ENCODE measurements at regions not wholly inside any gene's neighbourhood (a gene's known extent, or its start where the extent isn't known, plus 50 kb on each side); places are given as distances from the start of the nearest gene placed in this dataset.

DNA sequence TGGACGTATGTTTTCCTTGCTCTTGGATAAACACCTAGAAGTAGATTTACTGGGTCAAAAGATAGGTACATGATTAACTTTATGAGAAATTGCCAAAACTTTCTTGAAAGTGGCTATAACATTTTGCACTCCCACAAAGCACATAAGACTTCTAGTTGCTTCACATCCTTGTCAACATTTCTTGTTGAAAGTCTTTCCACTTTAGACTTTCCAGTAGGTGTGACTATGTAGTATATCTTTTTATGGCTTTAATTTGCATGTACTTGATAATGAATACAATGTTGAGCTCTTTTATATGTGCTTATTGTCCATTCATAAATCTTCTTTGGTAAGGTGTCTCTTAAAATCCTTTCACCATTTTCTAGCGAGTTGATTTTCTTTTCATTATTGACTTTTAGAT is 241.2 kb upstream of the RPL38 start:
- no peak for ATAC-seq (ENCODE audit: low read depth)
- H3K9me3 ChIP-seq (ENCODE audit: control extremely low read depth in 1 of 3, control insufficient read depth in 2 of 3, insufficient read depth in 1 of 3, low read length in 2 of 3) = peaks cover 0 to 9% (median 4%) of the 10 kb centered on the region in 3 donors
- WGBS (ENCODE audit: insufficient coverage) = no CpG with 5 or more reads among the region's 2 CpGs
- POLR2A ChIA-PET = no interaction called here
- no peak overlapping the region for H3K27ac ChIP-seq (ENCODE audit: low read length in 2 of 2)
- no peaks in the 10 kb centered on the region for H3K4me1 ChIP-seq (ENCODE audit: control insufficient read depth in 2 of 2, insufficient read depth in 2 of 2, low read length in 2 of 2)
- TF ChIP-seq, protein P1, sequence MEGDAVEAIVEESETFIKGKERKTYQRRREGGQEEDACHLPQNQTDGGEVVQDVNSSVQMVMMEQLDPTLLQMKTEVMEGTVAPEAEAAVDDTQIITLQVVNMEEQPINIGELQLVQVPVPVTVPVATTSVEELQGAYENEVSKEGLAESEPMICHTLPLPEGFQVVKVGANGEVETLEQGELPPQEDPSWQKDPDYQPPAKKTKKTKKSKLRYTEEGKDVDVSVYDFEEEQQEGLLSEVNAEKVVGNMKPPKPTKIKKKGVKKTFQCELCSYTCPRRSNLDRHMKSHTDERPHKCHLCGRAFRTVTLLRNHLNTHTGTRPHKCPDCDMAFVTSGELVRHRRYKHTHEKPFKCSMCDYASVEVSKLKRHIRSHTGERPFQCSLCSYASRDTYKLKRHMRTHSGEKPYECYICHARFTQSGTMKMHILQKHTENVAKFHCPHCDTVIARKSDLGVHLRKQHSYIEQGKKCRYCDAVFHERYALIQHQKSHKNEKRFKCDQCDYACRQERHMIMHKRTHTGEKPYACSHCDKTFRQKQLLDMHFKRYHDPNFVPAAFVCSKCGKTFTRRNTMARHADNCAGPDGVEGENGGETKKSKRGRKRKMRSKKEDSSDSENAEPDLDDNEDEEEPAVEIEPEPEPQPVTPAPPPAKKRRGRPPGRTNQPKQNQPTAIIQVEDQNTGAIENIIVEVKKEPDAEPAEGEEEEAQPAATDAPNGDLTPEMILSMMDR (IDR thresholded peaks at IDR 0.05) = no peak
- TF ChIP-seq EZH2 (IDR thresholded peaks at IDR 0.05; ENCODE audit: borderline replicate concordance, insufficient read depth, low read depth, low read length, poor library complexity, severe bottlenecking) = no peak
- Mint-ChIP-seq H3K4me1 (no peaks in the 10 kb centered on the region), H3K4me3 (no peak overlapping the region), H3K27ac (no peak overlapping the region), H3K27me3 (peaks cover 10% of the 10 kb centered on the region), H3K9me3 (ENCODE audit: insufficient read depth) (peaks cover 7% of the 10 kb centered on the region)
- CTCF ChIA-PET = no interaction called here
- DNase-seq = no peak
- intact Hi-C loops (cut with micrococcal nuclease) = no loop called here
- H3K4me3 ChIP-seq (ENCODE audit: control extremely low read depth in 1 of 5, extremely low read depth in 1 of 5, insufficient read depth in 1 of 5, low read depth in 2 of 5, low read length in 4 of 5) = no peak overlapping the region
- no peak overlapping the region for H3K4me2 ChIP-seq (replicated peaks; ENCODE audit: low read depth, low read length, poor library complexity, severe bottlenecking)
- H3K36me3 ChIP-seq (replicated peaks in 1 of 2; ENCODE audit: control extremely low read depth in 1 of 2, control insufficient read depth in 1 of 2, extremely low read depth in 1 of 2, insufficient read depth in 2 of 2, low read length in 1 of 2) = no peaks in the 10 kb centered on the region
- H3K27me3 ChIP-seq (replicated peaks in 1 of 4; ENCODE audit: control extremely low read depth in 1 of 4, control insufficient read depth in 3 of 4, insufficient read depth in 4 of 4, low read length in 3 of 4) = no peaks in the 10 kb centered on the region
- no peaks in the 10 kb centered on the region for H3K79me2 ChIP-seq (ENCODE audit: control insufficient read depth, insufficient read depth, low read length)
- H2AFZ ChIP-seq (ENCODE audit: insufficient read depth, low read depth, low read length, poor library complexity, severe bottlenecking) = no peak overlapping the region
- no peak overlapping the region for H3K9ac ChIP-seq (ENCODE audit: low read length)
- H4K20me1 ChIP-seq (ENCODE audit: control insufficient read depth, insufficient read depth, low read length, poor library complexity, severe bottlenecking) = no peaks in the 10 kb centered on the region

DNA sequence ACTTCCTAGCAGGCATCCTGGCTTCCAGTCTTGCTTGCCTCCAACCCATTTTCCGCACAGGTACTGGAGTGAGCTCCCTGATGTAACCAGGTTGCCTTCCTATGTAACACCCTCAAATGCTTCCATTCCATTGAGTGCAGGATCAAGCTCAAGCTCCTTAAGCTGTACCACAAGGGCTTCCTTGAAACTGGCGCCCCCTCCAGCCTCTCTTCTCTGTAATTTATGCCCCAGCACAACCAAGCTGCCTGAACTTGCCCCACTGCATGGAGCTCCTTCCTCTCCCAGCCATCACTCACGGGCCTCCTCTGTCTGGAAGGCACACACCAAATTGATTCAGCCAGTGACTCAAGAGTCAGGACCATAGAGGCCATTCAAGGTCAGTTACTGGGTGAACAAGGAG is 234.8 kb upstream of the RPL38 start:
- H3K4me3 ChIP-seq (ENCODE audit: control extremely low read depth in 1 of 5, extremely low read depth in 1 of 5, insufficient read depth in 1 of 5, low read depth in 2 of 5, low read length in 4 of 5) = no peak overlapping the region
- peaks cover 0 to 4% (median 0%) of the 10 kb centered on the region in 4 experiments for H3K27me3 ChIP-seq (replicated peaks in 1 of 4; ENCODE audit: control extremely low read depth in 1 of 4, control insufficient read depth in 3 of 4, insufficient read depth in 4 of 4, low read length in 3 of 4)
- H3K4me1 Mint-ChIP-seq = no peaks in the 10 kb centered on the region
- H3K79me2 ChIP-seq (ENCODE audit: control insufficient read depth, insufficient read depth, low read length) = no peaks in the 10 kb centered on the region
- ChIA-PET CTCF (no interaction called here), POLR2A (no interaction called here)
- no peak overlapping the region for H3K27ac Mint-ChIP-seq
- H2AFZ ChIP-seq (ENCODE audit: insufficient read depth, low read depth, low read length, poor library complexity, severe bottlenecking) = no peak overlapping the region
- H3K36me3 ChIP-seq (replicated peaks in 1 of 2; ENCODE audit: control extremely low read depth in 1 of 2, control insufficient read depth in 1 of 2, extremely low read depth in 1 of 2, insufficient read depth in 2 of 2, low read length in 1 of 2) = no peaks in the 10 kb centered on the region
- peaks cover 3% of the 10 kb centered on the region for H3K9me3 Mint-ChIP-seq (ENCODE audit: insufficient read depth)
- H3K27ac ChIP-seq (ENCODE audit: low read length in 2 of 2) = no peak overlapping the region
- 70% methylated on average over 3 of the region's 3 CpGs for WGBS (ENCODE audit: insufficient coverage)
- H3K9me3 ChIP-seq (ENCODE audit: control extremely low read depth in 1 of 3, control insufficient read depth in 2 of 3, insufficient read depth in 1 of 3, low read length in 2 of 3) = peaks cover 0 to 4% (median 3%) of the 10 kb centered on the region in 3 donors
- no peak overlapping the region for H3K9ac ChIP-seq (ENCODE audit: low read length)
- peaks cover 38% of the 10 kb centered on the region for H3K27me3 Mint-ChIP-seq
- H4K20me1 ChIP-seq (ENCODE audit: control insufficient read depth, insufficient read depth, low read length, poor library complexity, severe bottlenecking) = no peaks in the 10 kb centered on the region
- DNase-seq (no peak), ATAC-seq (ENCODE audit: low read depth) (no peak)
- no peaks in the 10 kb centered on the region for H3K4me1 ChIP-seq (ENCODE audit: control insufficient read depth in 2 of 2, insufficient read depth in 2 of 2, low read length in 2 of 2)
- H3K4me2 ChIP-seq (replicated peaks; ENCODE audit: low read depth, low read length, poor library complexity, severe bottlenecking) = no peak overlapping the region
- intact Hi-C loops (cut with micrococcal nuclease) = no loop called here
- TF ChIP-seq, protein P1 (IDR thresholded peaks at IDR 0.05) = no peak
- no peak for TF ChIP-seq EZH2 (IDR thresholded peaks at IDR 0.05; ENCODE audit: borderline replicate concordance, insufficient read depth, low read depth, low read length, poor library complexity, severe bottlenecking)
- no peak overlapping the region for H3K4me3 Mint-ChIP-seq

All from B cell (primary cell).